GM19351 (cell line): ENCODE measurements at regions not wholly inside any gene's neighbourhood (a gene's known extent, or its start where the extent isn't known, plus 50 kb on each side); places are given as distances from the start of the nearest gene placed in this dataset.
A peak's percentile ranks its signal among the peaks of the same experiment; 100 is the strongest.

Experiments used
- ATAC-seq: cut with Tn5 transposase; IDR thresholded peaks from one replicate; pipeline ENCODE4 v1.9.1; 2021; ENCODE audit warnings: mild to moderate bottlenecking, moderate library complexity; ENCODE audit not compliant: unreplicated experiment

- ATAC-seq: no peak
Measured at GRCh38 chr6:128827675-128828464, 55.1 kb upstream of the LAMA2 start.

GRCh38 chr6:128826606-128827005, 56.3 kb upstream of the LAMA2 start:
- no peak for ATAC-seq

- no peak for ATAC-seq
Measured at GRCh38 chr6:128822271-128822670, 60.7 kb upstream of the LAMA2 start.

GRCh38 chr6:128821116-128821515, 61.8 kb upstream of the LAMA2 start:
- no peak for ATAC-seq

- no peak for ATAC-seq
Measured at GRCh38 chr6:128808856-128809255, 74.1 kb upstream of the LAMA2 start.

GRCh38 chr6:128807577-128807976, 75.4 kb upstream of the LAMA2 start:
- peak; percentile 71 for ATAC-seq

GRCh38 chr6:128806261-128806660, 76.7 kb upstream of the LAMA2 start:
- ATAC-seq: no peak

GRCh38 chr6:128803911-128804310, 79.0 kb upstream of the LAMA2 start:
- no peak for ATAC-seq

GRCh38 chr6:128801621-128802020, 81.3 kb upstream of the LAMA2 start:
- no peak for ATAC-seq

- no peak for ATAC-seq
Measured at GRCh38 chr6:128784266-128784665, 98.7 kb upstream of the LAMA2 start.

- ATAC-seq: no peak
Measured at GRCh38 chr6:128768187-128768586, 114.8 kb upstream of the LAMA2 start.

- ATAC-seq: no peak
Measured at GRCh38 chr6:128767705-128768104, 115.2 kb upstream of the LAMA2 start.

GRCh38 chr6:128767150-128767549, 115.8 kb upstream of the LAMA2 start:
- no peak for ATAC-seq

GRCh38 chr6:128763599-128764300, 119.2 kb upstream of the LAMA2 start:
- peak; percentile 52 for ATAC-seq

GRCh38 chr6:128759901-128760300, 123.0 kb upstream of the LAMA2 start:
- no peak for ATAC-seq

- no peak for ATAC-seq
Measured at GRCh38 chr6:128759447-128759846, 123.5 kb upstream of the LAMA2 start.

GRCh38 chr6:128757961-128758360, 125.0 kb upstream of the LAMA2 start:
- ATAC-seq: no peak

- ATAC-seq: peak; percentile 95
Measured at GRCh38 chr6:128754658-128755256, 128.2 kb upstream of the LAMA2 start.

- ATAC-seq: no peak
Measured at GRCh38 chr6:128743974-128744765, 138.8 kb upstream of the LAMA2 start.

- no peak for ATAC-seq
Measured at GRCh38 chr6:128742900-128743299, 140.0 kb upstream of the LAMA2 start.

- ATAC-seq: no peak
Measured at GRCh38 chr6:128740951-128741350, 142.0 kb upstream of the LAMA2 start.
